Hepatocyte (in vitro differentiated cells): ENCODE measurements at regions not wholly inside any gene's neighbourhood (a gene's known extent, or its start where the extent isn't known, plus 50 kb on each side); places are given as distances from the start of the nearest gene placed in this dataset.

Source experiments
- CTCF ChIP-seq: fragments of 200-600 bp; sonication (generic); IDR thresholded peaks from 2 replicates; pipeline ENCODE4 v1.5.1; 2016; ENCODE audit warnings: antibody characterized with exemption, mild to moderate bottlenecking; ENCODE audit not compliant: poor library complexity
- EZH2phosphoT487 ChIP-seq: fragments of 200-600 bp; sonication (generic); IDR thresholded peaks from one replicate; pipeline ENCODE4 v1.6.1; 2018; ENCODE audit warnings: antibody characterized with exemption, mild to moderate bottlenecking, low read depth, moderate library complexity; ENCODE audit not compliant: unreplicated experiment, severe bottlenecking

GRCh38 chr5:38197118-38197517, 61.2 kb upstream of the EGFLAM start:
- TF ChIP-seq CTCF (no peak), EZH2phosphoT487 (no peak)
